Ureter (tissue), 1 donor: ENCODE measurements at regions not wholly inside any gene's neighbourhood (a gene's known extent, or its start where the extent isn't known, plus 50 kb on each side); places are given as distances from the start of the nearest gene placed in this dataset.
"Not testable (repeated sequence)": the region's sequence is repeated elsewhere in the genome, so short reads cannot be mapped to it uniquely, and the experiment has no call there.

Experiments
- DNase-seq: peaks from one replicate; pipeline ENCODE4 v3.0.0-alpha.2; 2020; ENCODE audit warnings: low spot score
- donor health status: DM: yes; HTN: yes; CAD: no.

GRCh38 chr2:121132054-121132761, 152.8 kb downstream of the TFCP2L1 start:
- no peak for DNase-seq

- no peak for DNase-seq
Observed at GRCh38 chr2:121132762-121133107, 152.3 kb downstream of the TFCP2L1 start.

- DNase-seq: no peak
Observed at GRCh38 chr2:121133551-121134319, 151.3 kb downstream of the TFCP2L1 start.

GRCh38 chr2:121134728-121135127, 150.3 kb downstream of the TFCP2L1 start:
- DNase-seq: no peak

GRCh38 chr2:121135168-121135853, 149.7 kb downstream of the TFCP2L1 start:
- no peak for DNase-seq

- no peak for DNase-seq
Observed at GRCh38 chr2:121136323-121136722, 148.7 kb downstream of the TFCP2L1 start.

GRCh38 chr2:121137571-121137970, 147.4 kb downstream of the TFCP2L1 start:
- no peak for DNase-seq

- DNase-seq: no peak
Observed at GRCh38 chr2:121140734-121141133, 144.3 kb downstream of the TFCP2L1 start.

GRCh38 chr2:121142452-121142851, 142.6 kb downstream of the TFCP2L1 start:
- DNase-seq: no peak

- no peak for DNase-seq
Observed at GRCh38 chr2:121144111-121144510, 140.9 kb downstream of the TFCP2L1 start.

- no peak for DNase-seq
Observed at GRCh38 chr2:121146630-121147029, 138.4 kb downstream of the TFCP2L1 start.

GRCh38 chr2:121147766-121148165, 137.2 kb downstream of the TFCP2L1 start:
- no peak for DNase-seq

GRCh38 chr2:121148481-121148880, 136.5 kb downstream of the TFCP2L1 start:
- no peak for DNase-seq

GRCh38 chr2:121149384-121149783, 135.6 kb downstream of the TFCP2L1 start:
- DNase-seq: no peak

- DNase-seq: no peak
Observed at GRCh38 chr2:121150126-121150525, 134.9 kb downstream of the TFCP2L1 start.

- no peak for DNase-seq
Observed at GRCh38 chr2:121150713-121151112, 134.3 kb downstream of the TFCP2L1 start.

- DNase-seq: peak; percentile 88
Observed at GRCh38 chr2:121151311-121152109, 133.5 kb downstream of the TFCP2L1 start.

- DNase-seq: no peak
Observed at GRCh38 chr2:121152861-121153260, 132.1 kb downstream of the TFCP2L1 start.

- no peak for DNase-seq
Observed at GRCh38 chr2:121153516-121153915, 131.5 kb downstream of the TFCP2L1 start.

GRCh38 chr2:121155502-121156056, 129.4 kb downstream of the TFCP2L1 start:
- no peak for DNase-seq

GRCh38 chr2:121157481-121157880, 127.5 kb downstream of the TFCP2L1 start:
- not testable (repeated sequence) for DNase-seq
